ENCODE measurements at regions not wholly inside any gene's neighbourhood (a gene's known extent, or its start where the extent isn't known, plus 50 kb on each side); places are given as distances from the start of the nearest gene placed in this dataset.

DNA sequence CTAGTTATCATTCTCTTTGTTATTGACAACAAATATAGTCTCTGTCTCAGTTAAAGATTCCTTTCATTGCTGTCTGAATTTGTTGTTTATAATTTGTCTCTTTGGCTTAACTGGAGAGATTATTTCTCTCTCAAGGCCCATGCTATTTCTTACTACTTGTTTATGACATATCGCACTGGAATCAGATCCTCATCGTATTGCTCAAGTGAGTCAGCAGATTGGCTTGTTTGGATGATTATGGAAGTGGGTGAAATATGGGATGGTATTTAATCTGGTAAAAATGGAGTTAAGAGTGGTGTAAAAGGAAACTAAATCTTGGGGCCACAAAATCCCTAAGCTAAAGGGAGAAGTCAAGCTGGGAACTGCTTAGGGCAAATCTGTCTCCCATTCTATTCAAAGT lies 613.1 kb downstream of the SI start:
- TF ChIP-seq, protein P1, sequence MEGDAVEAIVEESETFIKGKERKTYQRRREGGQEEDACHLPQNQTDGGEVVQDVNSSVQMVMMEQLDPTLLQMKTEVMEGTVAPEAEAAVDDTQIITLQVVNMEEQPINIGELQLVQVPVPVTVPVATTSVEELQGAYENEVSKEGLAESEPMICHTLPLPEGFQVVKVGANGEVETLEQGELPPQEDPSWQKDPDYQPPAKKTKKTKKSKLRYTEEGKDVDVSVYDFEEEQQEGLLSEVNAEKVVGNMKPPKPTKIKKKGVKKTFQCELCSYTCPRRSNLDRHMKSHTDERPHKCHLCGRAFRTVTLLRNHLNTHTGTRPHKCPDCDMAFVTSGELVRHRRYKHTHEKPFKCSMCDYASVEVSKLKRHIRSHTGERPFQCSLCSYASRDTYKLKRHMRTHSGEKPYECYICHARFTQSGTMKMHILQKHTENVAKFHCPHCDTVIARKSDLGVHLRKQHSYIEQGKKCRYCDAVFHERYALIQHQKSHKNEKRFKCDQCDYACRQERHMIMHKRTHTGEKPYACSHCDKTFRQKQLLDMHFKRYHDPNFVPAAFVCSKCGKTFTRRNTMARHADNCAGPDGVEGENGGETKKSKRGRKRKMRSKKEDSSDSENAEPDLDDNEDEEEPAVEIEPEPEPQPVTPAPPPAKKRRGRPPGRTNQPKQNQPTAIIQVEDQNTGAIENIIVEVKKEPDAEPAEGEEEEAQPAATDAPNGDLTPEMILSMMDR (IDR thresholded peaks at IDR 0.05), result no peak
- DNase-seq (no peak), ATAC-seq (no peak)
- Histone ChIP-seq H3K4me1 (no peaks in the 10 kb centered on the region), H3K36me3 (no peaks in the 10 kb centered on the region), H3K27ac (no peak overlapping the region), H3K27me3 (ENCODE audit: low read depth) (no peaks in the 10 kb centered on the region), H3K4me3 (no peak overlapping the region), H3K9me3 (no peaks in the 10 kb centered on the region)
- intact Hi-C loops (cut with DNase I), result no loop called here

DNA sequence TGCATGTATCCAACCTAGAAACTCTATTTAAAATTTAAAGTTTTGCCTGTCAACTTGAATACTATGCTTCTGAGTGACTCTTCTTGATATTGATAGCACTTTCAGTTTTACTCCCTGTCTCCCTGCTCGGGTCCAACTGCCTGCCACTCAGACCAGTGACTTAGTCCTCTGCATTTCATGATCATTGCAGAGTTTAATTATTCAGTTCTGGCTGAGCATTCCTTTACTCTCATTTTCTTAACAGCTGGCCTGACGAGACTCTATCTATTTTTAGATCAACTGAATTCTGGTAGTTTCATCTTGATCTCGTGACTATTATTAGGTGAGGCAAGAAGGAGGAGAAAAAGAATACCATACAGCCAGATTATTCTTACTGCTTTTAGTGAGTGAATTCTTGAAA lies 617.4 kb downstream of the SI start:
- ATAC-seq (no peak), DNase-seq (no peak)
- Histone ChIP-seq H3K4me1 (no peaks in the 10 kb centered on the region), H3K36me3 (no peaks in the 10 kb centered on the region), H3K27me3 (ENCODE audit: low read depth) (no peaks in the 10 kb centered on the region), H3K27ac (no peak overlapping the region), H3K9me3 (no peaks in the 10 kb centered on the region), H3K4me3 (no peak overlapping the region)
- TF ChIP-seq, protein P1 (IDR thresholded peaks at IDR 0.05), result no peak
- intact Hi-C loops (cut with DNase I), result no loop called here

DNA sequence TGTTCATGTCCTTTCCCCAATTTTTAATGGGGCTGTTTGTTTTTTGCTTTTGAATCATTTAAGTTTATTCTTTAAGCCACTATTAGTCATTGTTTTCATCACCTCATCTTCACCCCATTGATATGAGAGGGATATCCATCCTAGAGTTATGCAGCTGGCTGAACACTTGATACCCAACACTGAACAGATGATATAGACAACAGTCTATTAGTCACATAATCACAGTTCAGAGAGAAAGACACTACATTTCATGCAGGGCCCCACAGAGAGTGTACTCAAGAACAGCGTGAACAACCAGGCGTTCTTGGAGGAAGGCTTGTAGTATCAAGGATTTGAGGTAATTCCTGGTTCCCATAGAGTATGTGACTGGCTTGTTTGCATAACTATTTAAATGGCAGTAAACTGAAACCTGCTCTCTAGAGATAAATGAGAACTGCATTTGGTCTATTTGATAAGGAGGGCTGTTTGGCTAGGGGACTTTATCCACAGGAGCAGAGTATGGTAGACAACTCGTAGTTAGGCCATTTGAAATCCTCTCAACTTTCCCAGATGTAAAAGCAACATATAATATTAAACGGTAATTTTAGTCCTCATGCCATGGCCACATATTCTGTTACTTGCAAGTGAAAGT lies 618.7 kb downstream of the SI start:
- Histone ChIP-seq H3K4me3 (no peak overlapping the region), H3K4me1 (no peaks in the 10 kb centered on the region), H3K36me3 (no peaks in the 10 kb centered on the region), H3K9me3 (no peaks in the 10 kb centered on the region), H3K27me3 (ENCODE audit: low read depth) (no peaks in the 10 kb centered on the region), H3K27ac (no peak overlapping the region)
- TF ChIP-seq, protein P1 (IDR thresholded peaks at IDR 0.05), result no peak
- no peak for ATAC-seq
- intact Hi-C loops (cut with DNase I), result no loop called here
- no peak for DNase-seq

DNA sequence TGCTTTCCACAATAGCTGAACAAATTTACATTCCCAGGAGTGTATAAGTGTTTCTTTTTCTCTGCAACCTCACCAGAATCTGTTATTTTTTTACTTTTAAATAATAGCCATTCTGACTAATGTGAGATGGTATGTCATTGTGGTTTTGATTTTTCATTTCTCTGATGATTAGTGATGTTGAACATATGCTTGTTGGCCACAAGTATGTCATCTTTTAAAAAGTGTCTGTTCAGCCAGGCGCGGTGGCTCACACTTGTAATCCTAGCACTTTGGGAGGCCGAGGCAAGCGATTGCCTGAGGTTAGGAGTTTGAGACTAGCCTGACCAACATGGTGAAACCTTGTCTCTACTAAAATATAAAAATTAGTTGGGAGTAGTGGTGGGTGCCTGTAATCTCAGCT lies 619.3 kb downstream of the SI start:
- Histone ChIP-seq H3K4me3 (no peak overlapping the region), H3K36me3 (no peaks in the 10 kb centered on the region), H3K27ac (no peak overlapping the region), H3K27me3 (ENCODE audit: low read depth) (no peaks in the 10 kb centered on the region), H3K4me1 (no peaks in the 10 kb centered on the region), H3K9me3 (no peaks in the 10 kb centered on the region)
- DNase-seq (no peak), ATAC-seq (no peak)
- intact Hi-C loops (cut with DNase I), result no loop called here
- TF ChIP-seq, protein P1 (IDR thresholded peaks at IDR 0.05), result no peak

DNA sequence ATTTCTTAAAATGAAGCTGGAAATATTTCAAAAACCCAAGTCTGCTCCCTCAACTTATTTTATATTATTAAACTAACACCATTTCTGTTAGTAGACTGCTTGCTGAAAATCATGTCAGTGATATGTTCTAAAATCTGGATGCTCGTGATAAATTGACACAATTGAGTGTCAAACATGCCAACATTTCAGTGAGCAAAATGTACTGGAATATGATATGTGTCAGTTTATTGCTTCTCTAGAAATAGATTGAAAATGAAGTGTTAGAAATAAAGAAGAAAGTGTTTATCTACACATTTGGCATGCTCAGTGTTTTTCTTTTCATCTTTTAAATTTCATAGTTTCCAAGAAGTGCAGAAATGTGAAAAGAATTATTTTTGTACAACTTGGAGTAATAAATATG lies 624.6 kb downstream of the SI start:
- intact Hi-C loops (cut with DNase I), result no loop called here
- Histone ChIP-seq H3K9me3 (no peaks in the 10 kb centered on the region), H3K27ac (no peak overlapping the region), H3K27me3 (ENCODE audit: low read depth) (no peaks in the 10 kb centered on the region), H3K4me3 (no peak overlapping the region), H3K4me1 (no peaks in the 10 kb centered on the region), H3K36me3 (no peaks in the 10 kb centered on the region)
- DNase-seq (no peak), ATAC-seq (no peak)
- TF ChIP-seq, protein P1 (IDR thresholded peaks at IDR 0.05), result no peak

- no peak for ATAC-seq
Measured at GRCh38 chr3:164452707-164453106, 625.6 kb downstream of the SI start.

More at GRCh38 chr3:164452707-164453106, 625.6 kb downstream of the SI start:
- intact Hi-C loops (cut with DNase I), result no loop called here
- no peaks in the 10 kb centered on the region for H3K27me3 ChIP-seq (ENCODE audit: low read depth)
- H3K36me3 ChIP-seq, result no peaks in the 10 kb centered on the region
- no peaks in the 10 kb centered on the region for H3K4me1 ChIP-seq
- no peak for DNase-seq
- H3K9me3 ChIP-seq, result no peaks in the 10 kb centered on the region
- H3K4me3 ChIP-seq, result no peak overlapping the region
- TF ChIP-seq, protein P1 (IDR thresholded peaks at IDR 0.05), result no peak
- no peak overlapping the region for H3K27ac ChIP-seq

Measured in lower lobe of right lung (tissue), 2 donors.